WI38 (cell line): ENCODE measurements at regions not wholly inside any gene's neighbourhood (a gene's known extent, or its start where the extent isn't known, plus 50 kb on each side); places are given as distances from the start of the nearest gene placed in this dataset.

Source experiments
- H3K4me3 ChIP-seq: 2 replicates; pipeline ENCODE4 v1.5.1; 2011; ENCODE audit warnings: low read depth, mild to moderate bottlenecking, control low read depth, low read length
- TF ChIP-seq, protein P1 (sequence below): IDR thresholded peaks from 2 replicates; pipeline ENCODE4 v1.5.1; 2012; ENCODE audit warnings: low read depth, mild to moderate bottlenecking, control low read depth, low read length

DNA sequence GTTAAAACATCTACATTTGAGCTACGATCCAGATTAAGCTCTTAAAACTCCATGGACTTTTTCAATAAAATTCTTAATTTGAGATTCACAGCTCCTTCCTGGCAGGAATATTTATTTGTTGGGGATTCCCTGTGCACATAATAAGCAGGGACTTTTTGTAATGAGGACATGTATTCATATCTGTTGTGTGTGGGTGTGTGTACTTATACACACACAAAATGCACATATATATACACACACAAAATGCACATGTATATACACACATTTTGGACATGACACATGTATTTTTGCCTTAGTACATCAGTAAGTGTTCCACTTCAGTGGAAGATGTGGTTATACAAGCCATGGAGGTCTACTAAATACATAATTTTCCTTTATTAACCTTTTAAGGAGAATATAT is 1131.1 kb upstream of the CDH2 start:
- no peak overlapping the region for H3K4me3 ChIP-seq
- TF ChIP-seq, protein P1, sequence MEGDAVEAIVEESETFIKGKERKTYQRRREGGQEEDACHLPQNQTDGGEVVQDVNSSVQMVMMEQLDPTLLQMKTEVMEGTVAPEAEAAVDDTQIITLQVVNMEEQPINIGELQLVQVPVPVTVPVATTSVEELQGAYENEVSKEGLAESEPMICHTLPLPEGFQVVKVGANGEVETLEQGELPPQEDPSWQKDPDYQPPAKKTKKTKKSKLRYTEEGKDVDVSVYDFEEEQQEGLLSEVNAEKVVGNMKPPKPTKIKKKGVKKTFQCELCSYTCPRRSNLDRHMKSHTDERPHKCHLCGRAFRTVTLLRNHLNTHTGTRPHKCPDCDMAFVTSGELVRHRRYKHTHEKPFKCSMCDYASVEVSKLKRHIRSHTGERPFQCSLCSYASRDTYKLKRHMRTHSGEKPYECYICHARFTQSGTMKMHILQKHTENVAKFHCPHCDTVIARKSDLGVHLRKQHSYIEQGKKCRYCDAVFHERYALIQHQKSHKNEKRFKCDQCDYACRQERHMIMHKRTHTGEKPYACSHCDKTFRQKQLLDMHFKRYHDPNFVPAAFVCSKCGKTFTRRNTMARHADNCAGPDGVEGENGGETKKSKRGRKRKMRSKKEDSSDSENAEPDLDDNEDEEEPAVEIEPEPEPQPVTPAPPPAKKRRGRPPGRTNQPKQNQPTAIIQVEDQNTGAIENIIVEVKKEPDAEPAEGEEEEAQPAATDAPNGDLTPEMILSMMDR = no peak

DNA sequence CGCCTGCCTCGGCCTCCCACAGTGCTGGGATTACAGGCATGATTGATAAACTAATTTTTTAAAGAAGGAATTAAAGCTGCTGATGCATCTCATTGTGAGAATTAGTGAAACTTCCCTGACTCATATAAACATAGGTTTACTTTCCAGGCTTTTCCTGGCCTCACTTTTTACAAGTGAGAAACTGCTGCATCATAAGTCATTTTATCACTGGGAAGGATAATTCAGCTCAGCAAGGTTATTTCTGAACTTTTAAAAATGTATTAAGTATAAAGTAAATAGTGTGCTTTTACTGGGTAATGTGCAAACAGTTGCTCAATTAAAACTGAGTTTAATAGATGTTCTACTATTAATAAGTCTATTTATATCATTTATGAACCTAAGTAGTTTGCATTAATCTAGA is 1130.3 kb upstream of the CDH2 start:
- TF ChIP-seq, protein P1 = no peak

DNA sequence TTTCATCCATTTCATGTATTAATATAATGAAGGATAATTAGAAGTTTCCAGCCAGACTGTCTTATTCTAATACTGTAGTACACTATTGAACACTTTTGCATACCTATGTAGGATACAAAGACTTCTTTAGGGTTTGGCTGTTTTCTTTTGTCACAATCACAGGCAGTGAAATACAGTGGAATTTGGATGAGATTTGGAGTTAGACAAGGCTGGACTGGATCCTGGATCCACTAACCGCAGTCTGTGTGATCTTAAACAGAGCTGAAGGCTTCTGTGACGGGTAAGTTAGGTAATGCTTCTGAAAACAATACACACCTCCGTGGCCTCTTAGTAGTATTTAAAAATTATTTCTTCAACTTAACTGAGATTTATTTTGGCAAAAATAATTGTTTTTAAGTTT is 1128.6 kb upstream of the CDH2 start:
- no peak overlapping the region for H3K4me3 ChIP-seq
- TF ChIP-seq, protein P1 = no peak

More for the DNA sequence above, 1130.3 kb upstream of the CDH2 start:
- H3K4me3 ChIP-seq = no peak overlapping the region

DNA sequence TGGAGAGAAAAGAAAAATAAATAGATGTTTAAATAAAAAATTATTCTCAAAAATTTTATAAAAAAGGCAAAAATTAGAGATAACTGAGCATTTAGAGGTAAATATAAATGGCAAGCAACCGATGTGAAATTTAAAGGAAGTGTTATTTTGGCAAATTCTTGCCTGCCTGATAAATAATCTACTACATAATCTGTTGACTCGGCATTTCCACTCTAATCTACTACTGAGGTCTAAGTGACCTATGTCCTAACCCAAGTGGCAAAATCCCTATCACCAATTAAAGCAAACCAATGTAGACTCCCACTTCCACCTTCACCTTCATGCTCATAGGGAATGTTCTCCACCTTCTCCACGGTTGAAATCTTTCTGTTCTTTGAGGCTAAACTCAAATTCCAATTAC is 1124.1 kb upstream of the CDH2 start:
- TF ChIP-seq, protein P1 = no peak
- no peak overlapping the region for H3K4me3 ChIP-seq

DNA sequence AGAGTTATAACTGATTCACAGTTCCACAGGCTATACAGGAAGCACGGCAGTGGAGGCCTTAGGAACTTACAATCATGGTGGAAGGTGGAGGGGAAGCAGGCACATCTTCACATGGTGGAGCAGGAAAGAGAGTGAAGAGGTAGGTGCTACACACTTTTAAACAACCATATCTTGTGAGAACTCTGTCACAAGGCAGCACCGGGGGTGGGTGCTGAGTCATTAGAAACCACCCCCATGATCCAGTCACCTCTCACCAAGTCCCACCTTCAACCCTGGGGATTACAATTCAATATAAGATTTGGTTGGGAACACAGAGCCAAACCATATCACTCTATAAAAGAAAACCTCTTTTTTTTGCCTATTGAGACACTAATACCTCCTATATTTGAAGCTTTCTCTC is 1108.5 kb upstream of the CDH2 start:
- no peak overlapping the region for H3K4me3 ChIP-seq
- TF ChIP-seq, protein P1 = no peak

DNA sequence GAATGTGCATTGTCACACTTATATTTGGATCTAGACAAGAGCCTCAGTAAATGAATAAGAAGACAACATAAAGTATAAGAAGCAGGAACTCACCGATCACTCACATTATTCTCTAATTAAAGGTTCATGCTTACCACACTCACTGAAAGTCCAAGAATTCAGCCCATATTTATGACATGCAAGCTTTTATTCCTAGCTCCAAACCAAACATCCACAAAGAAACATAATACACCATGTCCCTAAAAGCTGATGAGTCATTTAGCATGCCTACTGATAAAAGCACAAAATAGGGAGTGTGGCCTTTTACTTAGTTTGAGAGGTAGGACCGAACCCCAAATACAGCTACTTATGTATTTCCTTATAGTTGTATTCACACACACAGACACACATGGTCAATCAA is 1094.6 kb upstream of the CDH2 start:
- TF ChIP-seq, protein P1 = no peak
- H3K4me3 ChIP-seq = no peak overlapping the region

DNA sequence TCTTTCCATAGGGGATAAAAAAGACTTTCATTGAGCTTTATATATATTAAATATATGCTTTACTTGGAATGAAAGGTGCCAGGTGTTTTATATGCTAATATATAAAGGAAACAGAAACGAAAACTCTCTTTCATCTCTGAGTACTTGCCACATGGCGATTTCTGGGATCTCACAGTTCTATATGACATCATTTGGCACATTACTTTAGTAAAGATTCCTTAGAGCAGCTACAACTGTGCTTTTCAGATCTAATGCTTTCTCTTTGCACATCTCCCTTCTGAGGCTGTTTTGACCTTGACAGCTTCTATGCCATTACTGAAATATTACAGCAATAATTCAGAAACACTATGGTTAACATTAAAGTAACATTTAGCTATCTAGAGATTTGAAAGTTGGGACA is 1082.9 kb upstream of the CDH2 start:
- TF ChIP-seq, protein P1 = no peak
- H3K4me3 ChIP-seq = no peak overlapping the region
